HCT116 (cell line): ENCODE measurements at regions not wholly inside any gene's neighbourhood (a gene's known extent, or its start where the extent isn't known, plus 50 kb on each side); places are given as distances from the start of the nearest gene placed in this dataset.

Experiments used
- ATAC-seq: fragments of 200-7000 bp; cut with Tn5 transposase; 2 replicates; pipeline ENCODE4 v1.9.1; 2020; ENCODE audit warnings: mild to moderate bottlenecking, moderate library complexity
- BruUV-seq: library from RNA; stranded (reverse); fragments of 400-500 nt; replicated peaks from 2 replicates; lab custom pipeline; 2021; lab: Mats Ljungman, UMichigan
- CTCF ChIA-PET: fragments of 300-600 bp; sonication (Branson Sonifier 250); formaldehyde crosslinking; loops from one replicate; lab custom pipeline; 2021; ENCODE audit warnings: antibody characterized with exemption; lab: Charles Lee
- POLR2A ChIA-PET: fragments of 300-600, 350-600 bp; sonication (Branson Sonifier 250); formaldehyde crosslinking; loops from one replicate; lab custom pipeline; 2021; ENCODE audit warnings: antibody characterized with exemption; lab: Charles Lee
- RAD21 ChIA-PET, 2 experiments: fragments of 300-600 bp; sonication (Branson Sonifier 250); formaldehyde crosslinking; loops; one replicate each; lab custom pipeline; 2023; ENCODE audit warnings: low total read pairs in 2 of 2; ENCODE audit not compliant: uncharacterized antibody in 2 of 2, unreplicated experiment in 2 of 2, low non-redundant PET in 1 of 2; lab: Charles Lee
- DNase-seq: peaks from one replicate; pipeline ENCODE4 v3.0.0-alpha.2; 2010; ENCODE audit warnings: low read depth, low spot score
- H2AFZ ChIP-seq: fragments of 200-600 bp; shearing (Covaris generic), sonication (generic); 2 replicates; pipeline ENCODE4 v1.6.1; 2017; ENCODE audit warnings: low read depth, mixed run types, mixed read lengths, antibody characterized with exemption, low read length; ENCODE audit not compliant: poor library complexity, severe bottlenecking
- H3K27ac ChIP-seq: 2 replicates; pipeline ENCODE4 v1.5.1; 2012; ENCODE audit warnings: low read depth, low read length
- H3K27me3 ChIP-seq: fragments of 200-600 bp; sonication (generic); 2 replicates; pipeline ENCODE4 v1.6.1; 2016; ENCODE audit warnings: mixed run types, low read length, mixed read lengths; ENCODE audit not compliant: insufficient read depth
- H3K36me3 ChIP-seq, 2 experiments: fragments of 200-500 bp in 1 of 2; fragments of 200-600 bp in 1 of 2; sonication (Bioruptor generic) in 1 of 2; sonication (generic) in 1 of 2; 2 replicates each; pipeline versions ENCODE4 v1.5.1 to v1.6.1; 2014 to 2016; ENCODE audit warnings: low read length in 2 of 2, inconsistent platforms in 1 of 2, mixed read lengths in 1 of 2, mixed run types in 1 of 2; ENCODE audit not compliant: insufficient read depth in 2 of 2, control insufficient read depth in 1 of 2
- H3K4me1 ChIP-seq, 2 experiments: fragments of 200-600 bp in 1 of 2; sonication (generic) in 1 of 2; 2 replicates each; pipeline versions ENCODE4 v1.5.1 to v1.6.1; 2012 to 2017; ENCODE audit warnings: low read length in 2 of 2, inconsistent platforms in 1 of 2, mild to moderate bottlenecking in 1 of 2, mixed read lengths in 1 of 2, mixed run types in 1 of 2, moderate library complexity in 1 of 2; ENCODE audit not compliant: insufficient read depth in 2 of 2, control insufficient read depth in 1 of 2
- H3K4me2 ChIP-seq: fragments of 200-600 bp; sonication (generic); 2 replicates; pipeline ENCODE4 v1.6.1; 2017; ENCODE audit warnings: mixed run types, low read length, mixed read lengths
- H3K4me3 ChIP-seq, 2 experiments: fragments of 200-600 bp in 1 of 2; sonication (generic) in 1 of 2; replicated peaks in 1 of 2; 2 replicates each; pipeline ENCODE4 v1.5.1; 2011 to 2016; ENCODE audit warnings: low read length in 2 of 2, control low read depth in 1 of 2, low read depth in 1 of 2, mild to moderate bottlenecking in 1 of 2, mixed read lengths in 1 of 2, mixed run types in 1 of 2
- H3K79me2 ChIP-seq: fragments of 200-600 bp; sonication (generic); 2 replicates; pipeline ENCODE4 v1.6.1; 2017; ENCODE audit warnings: mild to moderate bottlenecking, mixed run types, low read length, moderate library complexity, mixed read lengths; ENCODE audit not compliant: insufficient read depth
- H3K9ac ChIP-seq: fragments of 200-600 bp; sonication (generic); 2 replicates; pipeline ENCODE4 v1.6.1; 2016; ENCODE audit warnings: low read length, mixed read lengths
- H3K9me2 ChIP-seq: fragments of 200-600 bp; sonication (generic), shearing (Covaris generic); 2 replicates; pipeline ENCODE4 v1.6.1; 2017; ENCODE audit warnings: mixed run types, mild to moderate bottlenecking, moderate library complexity; ENCODE audit not compliant: insufficient read depth
- H3K9me3 ChIP-seq, 2 experiments: fragments of 200-500 bp in 1 of 2; fragments of 200-600 bp in 1 of 2; sonication (Bioruptor generic) in 1 of 2; sonication (generic) in 1 of 2; 2 replicates each; pipeline ENCODE4 v1.6.1; 2014 to 2017; ENCODE audit warnings: low read length in 2 of 2, mixed read lengths in 2 of 2, inconsistent platforms in 1 of 2, low read depth in 1 of 2, mild to moderate bottlenecking in 1 of 2, mixed run types in 1 of 2, moderate library complexity in 1 of 2; ENCODE audit not compliant: control insufficient read depth in 1 of 2, insufficient read depth in 1 of 2
- H4K20me1 ChIP-seq: fragments of 200-600 bp; sonication (generic), shearing (Covaris generic); 2 replicates; pipeline ENCODE4 v1.6.1; 2017; ENCODE audit warnings: mixed run types, mild to moderate bottlenecking, moderate library complexity; ENCODE audit not compliant: insufficient read depth
- CBX3 ChIP-seq: IDR thresholded peaks from 2 replicates; pipeline ENCODE4 v1.6.1; 2012; ENCODE audit warnings: low read depth
- CEBPB ChIP-seq: IDR thresholded peaks from 2 replicates; pipeline ENCODE4 v1.6.1; 2012; ENCODE audit warnings: low read depth
- ELF1 ChIP-seq: IDR thresholded peaks from 2 replicates; pipeline ENCODE4 v1.6.1; 2012; ENCODE audit warnings: low read depth, borderline replicate concordance
- EZH2 ChIP-seq: fragments of 200-600 bp; sonication (generic); IDR thresholded peaks from 2 replicates; pipeline ENCODE4 v1.6.1; 2017; ENCODE audit warnings: antibody characterized with exemption, mixed run types
- FOSL1 ChIP-seq: IDR thresholded peaks from 2 replicates; pipeline ENCODE4 v1.6.1; 2012; ENCODE audit warnings: low read depth
- POLR2AphosphoS5 ChIP-seq: IDR thresholded peaks from 2 replicates; pipeline ENCODE4 v1.6.1; 2011; ENCODE audit warnings: mild to moderate bottlenecking, low read depth, low read length, moderate library complexity
- SP1 ChIP-seq: IDR thresholded peaks from 2 replicates; pipeline ENCODE4 v1.6.1; 2012; ENCODE audit warnings: low read depth
- SRF ChIP-seq: IDR thresholded peaks from 2 replicates; pipeline ENCODE4 v1.6.1; 2012; ENCODE audit warnings: low read depth
- TCF7L2 ChIP-seq: IDR thresholded peaks from 2 replicates; pipeline ENCODE4 v1.7.0; 2011; ENCODE audit warnings: borderline replicate concordance, inconsistent platforms; ENCODE audit not compliant: insufficient read depth, insufficient read length; ENCODE audit errors: extremely low read depth
- YY1 ChIP-seq: IDR thresholded peaks from 2 replicates; pipeline ENCODE4 v1.6.1; 2011; ENCODE audit warnings: low read length, low read depth, moderate library complexity, mild to moderate bottlenecking; ENCODE audit not compliant: insufficient replicate concordance; ENCODE audit errors: extremely low read depth
- ZFX ChIP-seq: fragments of 450-650 bp; IDR thresholded peaks from 2 replicates; pipeline ENCODE4 v1.6.1; 2017
- ZNF274 ChIP-seq: fragments of 200-500 bp; sonication (Bioruptor generic); IDR thresholded peaks from 2 replicates; pipeline ENCODE4 v1.6.1; 2014; ENCODE audit warnings: mild to moderate bottlenecking, low read depth, low read length, inconsistent platforms
- intact Hi-C: fragments of 100-400 bp; cut with micrococcal nuclease; formaldehyde crosslinking; loops from 2 replicates; pipeline ENCODE4 v1.10.0; 2022
- TF ChIP-seq, protein P1 (sequence below): IDR thresholded peaks from 2 replicates; pipeline ENCODE4 v1.6.1; 2011; ENCODE audit warnings: mild to moderate bottlenecking, low read length, moderate library complexity; ENCODE audit not compliant: insufficient replicate concordance; ENCODE audit errors: extremely low read depth
- TF ChIP-seq, protein P2 (sequence below): IDR thresholded peaks from 2 replicates; pipeline ENCODE4 v1.6.1; 2012; ENCODE audit warnings: low read depth
- TF ChIP-seq, protein P3 (sequence below): IDR thresholded peaks from 2 replicates; pipeline ENCODE4 v1.6.1; 2012
- TF ChIP-seq, protein P4 (sequence below), 3 experiments: fragments of 200-600 bp in 1 of 3; sonication (generic) in 1 of 3; IDR thresholded peaks in 2 of 3; conservative IDR thresholded peaks in 1 of 3; 2 replicates each; pipeline ENCODE4 v1.5.1; 2012 to 2017; ENCODE audit warnings: low read depth in 2 of 3, low read length in 2 of 3, antibody characterized with exemption in 1 of 3, borderline replicate concordance in 1 of 3, control low read depth in 1 of 3, mild to moderate bottlenecking in 1 of 3, mixed read lengths in 1 of 3, mixed run types in 1 of 3, moderate library complexity in 1 of 3; ENCODE audit not compliant: insufficient read depth in 1 of 3
- TF ChIP-seq, protein P5 (sequence below): IDR thresholded peaks from 2 replicates; pipeline ENCODE4 v1.6.1; 2012

DNA sequence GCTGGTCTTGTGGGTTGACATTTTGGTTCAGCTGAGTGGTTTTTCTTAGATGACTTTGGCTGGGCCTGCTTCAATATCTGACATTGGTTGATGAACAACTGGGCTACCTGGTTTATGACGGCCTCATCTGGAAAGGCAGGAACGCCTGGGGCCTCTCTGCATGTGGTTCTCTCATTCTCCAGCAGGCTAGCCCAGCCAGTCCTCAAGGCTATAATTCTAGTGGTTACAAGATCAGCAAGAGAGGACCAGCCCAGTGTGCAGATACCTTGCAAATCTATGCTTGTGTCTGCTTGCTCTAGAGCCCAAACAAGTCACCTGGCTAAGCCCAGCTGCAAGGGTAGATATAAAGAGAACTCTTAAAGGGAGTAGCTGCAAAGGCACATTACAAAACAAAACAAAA is 214.2 kb upstream of the PUDP start:
- Histone ChIP-seq H3K79me2 (no peaks in the 10 kb centered on the region), H3K9ac (no peak overlapping the region), H3K36me3 (no peaks in the 10 kb centered on the region), H3K4me1 (no peaks in the 10 kb centered on the region), H3K9me3 (no peaks in the 10 kb centered on the region), H3K4me2 (no peak overlapping the region), H3K9me2 (no peaks in the 10 kb centered on the region), H3K4me3 (no peak overlapping the region), H2AFZ (no peak overlapping the region), H3K27me3 (no peaks in the 10 kb centered on the region), H3K27ac (no peak overlapping the region), H4K20me1 (no peaks in the 10 kb centered on the region)
- no peak for ATAC-seq
- POLR2A ChIA-PET: no interaction called here
- no peak for DNase-seq
- RAD21 ChIA-PET: no interaction called here
- BruUV-seq: no TSS peak
- intact Hi-C loops: no loop called here
- TF ChIP-seq SP1: no peak
- TF ChIP-seq, protein P1, sequence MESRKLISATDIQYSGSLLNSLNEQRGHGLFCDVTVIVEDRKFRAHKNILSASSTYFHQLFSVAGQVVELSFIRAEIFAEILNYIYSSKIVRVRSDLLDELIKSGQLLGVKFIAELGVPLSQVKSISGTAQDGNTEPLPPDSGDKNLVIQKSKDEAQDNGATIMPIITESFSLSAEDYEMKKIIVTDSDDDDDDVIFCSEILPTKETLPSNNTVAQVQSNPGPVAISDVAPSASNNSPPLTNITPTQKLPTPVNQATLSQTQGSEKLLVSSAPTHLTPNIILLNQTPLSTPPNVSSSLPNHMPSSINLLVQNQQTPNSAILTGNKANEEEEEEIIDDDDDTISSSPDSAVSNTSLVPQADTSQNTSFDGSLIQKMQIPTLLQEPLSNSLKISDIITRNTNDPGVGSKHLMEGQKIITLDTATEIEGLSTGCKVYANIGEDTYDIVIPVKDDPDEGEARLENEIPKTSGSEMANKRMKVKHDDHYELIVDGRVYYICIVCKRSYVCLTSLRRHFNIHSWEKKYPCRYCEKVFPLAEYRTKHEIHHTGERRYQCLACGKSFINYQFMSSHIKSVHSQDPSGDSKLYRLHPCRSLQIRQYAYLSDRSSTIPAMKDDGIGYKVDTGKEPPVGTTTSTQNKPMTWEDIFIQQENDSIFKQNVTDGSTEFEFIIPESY: no peak
- TF ChIP-seq, protein P2, sequence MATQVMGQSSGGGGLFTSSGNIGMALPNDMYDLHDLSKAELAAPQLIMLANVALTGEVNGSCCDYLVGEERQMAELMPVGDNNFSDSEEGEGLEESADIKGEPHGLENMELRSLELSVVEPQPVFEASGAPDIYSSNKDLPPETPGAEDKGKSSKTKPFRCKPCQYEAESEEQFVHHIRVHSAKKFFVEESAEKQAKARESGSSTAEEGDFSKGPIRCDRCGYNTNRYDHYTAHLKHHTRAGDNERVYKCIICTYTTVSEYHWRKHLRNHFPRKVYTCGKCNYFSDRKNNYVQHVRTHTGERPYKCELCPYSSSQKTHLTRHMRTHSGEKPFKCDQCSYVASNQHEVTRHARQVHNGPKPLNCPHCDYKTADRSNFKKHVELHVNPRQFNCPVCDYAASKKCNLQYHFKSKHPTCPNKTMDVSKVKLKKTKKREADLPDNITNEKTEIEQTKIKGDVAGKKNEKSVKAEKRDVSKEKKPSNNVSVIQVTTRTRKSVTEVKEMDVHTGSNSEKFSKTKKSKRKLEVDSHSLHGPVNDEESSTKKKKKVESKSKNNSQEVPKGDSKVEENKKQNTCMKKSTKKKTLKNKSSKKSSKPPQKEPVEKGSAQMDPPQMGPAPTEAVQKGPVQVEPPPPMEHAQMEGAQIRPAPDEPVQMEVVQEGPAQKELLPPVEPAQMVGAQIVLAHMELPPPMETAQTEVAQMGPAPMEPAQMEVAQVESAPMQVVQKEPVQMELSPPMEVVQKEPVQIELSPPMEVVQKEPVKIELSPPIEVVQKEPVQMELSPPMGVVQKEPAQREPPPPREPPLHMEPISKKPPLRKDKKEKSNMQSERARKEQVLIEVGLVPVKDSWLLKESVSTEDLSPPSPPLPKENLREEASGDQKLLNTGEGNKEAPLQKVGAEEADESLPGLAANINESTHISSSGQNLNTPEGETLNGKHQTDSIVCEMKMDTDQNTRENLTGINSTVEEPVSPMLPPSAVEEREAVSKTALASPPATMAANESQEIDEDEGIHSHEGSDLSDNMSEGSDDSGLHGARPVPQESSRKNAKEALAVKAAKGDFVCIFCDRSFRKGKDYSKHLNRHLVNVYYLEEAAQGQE: no peak
- TF ChIP-seq, protein P3, sequence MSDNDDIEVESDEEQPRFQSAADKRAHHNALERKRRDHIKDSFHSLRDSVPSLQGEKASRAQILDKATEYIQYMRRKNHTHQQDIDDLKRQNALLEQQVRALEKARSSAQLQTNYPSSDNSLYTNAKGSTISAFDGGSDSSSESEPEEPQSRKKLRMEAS: no peak
- TF ChIP-seq, protein P4, sequence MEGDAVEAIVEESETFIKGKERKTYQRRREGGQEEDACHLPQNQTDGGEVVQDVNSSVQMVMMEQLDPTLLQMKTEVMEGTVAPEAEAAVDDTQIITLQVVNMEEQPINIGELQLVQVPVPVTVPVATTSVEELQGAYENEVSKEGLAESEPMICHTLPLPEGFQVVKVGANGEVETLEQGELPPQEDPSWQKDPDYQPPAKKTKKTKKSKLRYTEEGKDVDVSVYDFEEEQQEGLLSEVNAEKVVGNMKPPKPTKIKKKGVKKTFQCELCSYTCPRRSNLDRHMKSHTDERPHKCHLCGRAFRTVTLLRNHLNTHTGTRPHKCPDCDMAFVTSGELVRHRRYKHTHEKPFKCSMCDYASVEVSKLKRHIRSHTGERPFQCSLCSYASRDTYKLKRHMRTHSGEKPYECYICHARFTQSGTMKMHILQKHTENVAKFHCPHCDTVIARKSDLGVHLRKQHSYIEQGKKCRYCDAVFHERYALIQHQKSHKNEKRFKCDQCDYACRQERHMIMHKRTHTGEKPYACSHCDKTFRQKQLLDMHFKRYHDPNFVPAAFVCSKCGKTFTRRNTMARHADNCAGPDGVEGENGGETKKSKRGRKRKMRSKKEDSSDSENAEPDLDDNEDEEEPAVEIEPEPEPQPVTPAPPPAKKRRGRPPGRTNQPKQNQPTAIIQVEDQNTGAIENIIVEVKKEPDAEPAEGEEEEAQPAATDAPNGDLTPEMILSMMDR (IDR thresholded peaks at IDR 0.05 in 2 of 3, conservative IDR thresholded peaks at IDR 0.05 in 1 of 3; ENCODE audit: borderline replicate concordance in 1 of 3, insufficient read depth in 1 of 3, low read depth in 2 of 3, low read length in 2 of 3): no peak
- TF ChIP-seq POLR2AphosphoS5: no peak
- TF ChIP-seq ZFX: no peak
- TF ChIP-seq YY1: no peak
- no peak for TF ChIP-seq CBX3
- TF ChIP-seq TCF7L2: no peak
- TF ChIP-seq ZNF274: no peak
- no peak for TF ChIP-seq EZH2
- no peak for TF ChIP-seq SRF
- TF ChIP-seq CEBPB: no peak
- TF ChIP-seq, protein P5, sequence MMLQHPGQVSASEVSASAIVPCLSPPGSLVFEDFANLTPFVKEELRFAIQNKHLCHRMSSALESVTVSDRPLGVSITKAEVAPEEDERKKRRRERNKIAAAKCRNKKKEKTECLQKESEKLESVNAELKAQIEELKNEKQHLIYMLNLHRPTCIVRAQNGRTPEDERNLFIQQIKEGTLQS: no peak
- no peak for TF ChIP-seq FOSL1
- TF ChIP-seq ELF1: no peak
- CTCF ChIA-PET: no interaction called here
